ENCODE measurements at regions not wholly inside any gene's neighbourhood (a gene's known extent, or its start where the extent isn't known, plus 50 kb on each side); places are given as distances from the start of the nearest gene placed in this dataset.

DNA sequence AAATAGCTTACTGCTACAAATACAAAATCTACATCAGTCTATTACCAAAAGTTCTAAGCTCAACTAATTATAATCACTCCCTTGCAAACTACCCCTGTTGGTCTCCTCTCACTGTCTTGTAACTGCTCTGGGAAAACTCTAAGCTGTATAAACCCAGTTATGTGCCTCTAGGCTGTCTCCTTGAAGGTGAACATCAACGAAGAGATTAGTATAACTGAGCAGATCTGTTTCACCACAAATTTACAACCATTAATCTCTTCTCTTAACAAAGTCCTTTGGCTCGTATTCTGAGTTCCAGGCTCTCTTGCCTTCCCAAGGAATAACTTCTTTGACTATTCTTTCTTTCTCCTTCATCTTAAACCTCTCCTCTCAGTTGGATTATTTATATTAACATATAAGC lies 84.4 kb upstream of the PRMT6 start:
- TF ChIP-seq POLR2A (IDR thresholded peaks at IDR 0.05), result no peak
- Histone ChIP-seq H3K4me3 (no peak overlapping the region), H3K27ac (no peak overlapping the region), H3K27me3 (no peaks in the 10 kb centered on the region), H3K4me1 (no peaks in the 10 kb centered on the region), H3K9me3 (no peaks in the 10 kb centered on the region), H3K36me3 (no peaks in the 10 kb centered on the region)
- WGBS, 2 donors, result 72 to 81% methylated on average over 2 of the region's 2 CpGs
- DNase-seq (no peak), ATAC-seq (ENCODE audit: low FRiP score in 2 of 2) (no peak)

DNA sequence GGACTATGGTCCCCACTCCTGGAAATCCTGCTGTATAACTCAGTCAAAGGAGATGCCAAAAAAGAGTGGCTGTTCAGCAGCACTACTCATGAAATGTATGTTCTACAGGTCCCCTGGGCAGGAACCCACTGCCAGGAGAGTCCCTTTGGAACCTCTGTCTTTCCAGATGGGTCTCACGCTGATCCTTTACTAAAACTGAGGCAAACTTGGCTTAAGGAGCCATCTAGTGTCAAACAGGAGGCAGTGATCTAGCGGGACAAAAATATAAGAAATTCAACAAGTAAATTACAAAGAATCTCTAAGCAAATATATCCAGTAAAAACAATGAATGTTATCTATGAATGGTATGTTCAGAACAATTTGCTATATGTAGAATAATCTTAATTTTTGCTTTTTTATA lies 80.5 kb upstream of the PRMT6 start:
- no peak for DNase-seq
- Histone ChIP-seq H3K4me1 (peaks cover 0 to 4% (median 0%) of the 10 kb centered on the region in 4 donors), H3K27me3 (no peaks in the 10 kb centered on the region), H3K27ac (no peak overlapping the region), H3K4me3 (no peak overlapping the region), H3K9me3 (no peaks in the 10 kb centered on the region), H3K36me3 (no peaks in the 10 kb centered on the region)
- ATAC-seq (ENCODE audit: low FRiP score in 2 of 2), result no peak
- 74 to 90% methylated on average over 2 of the region's 2 CpGs for WGBS, 2 donors
- TF ChIP-seq EP300 (IDR thresholded peaks at IDR 0.05), result no peak
- TF ChIP-seq, protein P1, sequence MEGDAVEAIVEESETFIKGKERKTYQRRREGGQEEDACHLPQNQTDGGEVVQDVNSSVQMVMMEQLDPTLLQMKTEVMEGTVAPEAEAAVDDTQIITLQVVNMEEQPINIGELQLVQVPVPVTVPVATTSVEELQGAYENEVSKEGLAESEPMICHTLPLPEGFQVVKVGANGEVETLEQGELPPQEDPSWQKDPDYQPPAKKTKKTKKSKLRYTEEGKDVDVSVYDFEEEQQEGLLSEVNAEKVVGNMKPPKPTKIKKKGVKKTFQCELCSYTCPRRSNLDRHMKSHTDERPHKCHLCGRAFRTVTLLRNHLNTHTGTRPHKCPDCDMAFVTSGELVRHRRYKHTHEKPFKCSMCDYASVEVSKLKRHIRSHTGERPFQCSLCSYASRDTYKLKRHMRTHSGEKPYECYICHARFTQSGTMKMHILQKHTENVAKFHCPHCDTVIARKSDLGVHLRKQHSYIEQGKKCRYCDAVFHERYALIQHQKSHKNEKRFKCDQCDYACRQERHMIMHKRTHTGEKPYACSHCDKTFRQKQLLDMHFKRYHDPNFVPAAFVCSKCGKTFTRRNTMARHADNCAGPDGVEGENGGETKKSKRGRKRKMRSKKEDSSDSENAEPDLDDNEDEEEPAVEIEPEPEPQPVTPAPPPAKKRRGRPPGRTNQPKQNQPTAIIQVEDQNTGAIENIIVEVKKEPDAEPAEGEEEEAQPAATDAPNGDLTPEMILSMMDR (IDR thresholded peaks at IDR 0.05), result no peak
- TF ChIP-seq POLR2AphosphoS5 (IDR thresholded peaks at IDR 0.05), result no peak
- TF ChIP-seq POLR2A (IDR thresholded peaks at IDR 0.05), result no peak

DNA sequence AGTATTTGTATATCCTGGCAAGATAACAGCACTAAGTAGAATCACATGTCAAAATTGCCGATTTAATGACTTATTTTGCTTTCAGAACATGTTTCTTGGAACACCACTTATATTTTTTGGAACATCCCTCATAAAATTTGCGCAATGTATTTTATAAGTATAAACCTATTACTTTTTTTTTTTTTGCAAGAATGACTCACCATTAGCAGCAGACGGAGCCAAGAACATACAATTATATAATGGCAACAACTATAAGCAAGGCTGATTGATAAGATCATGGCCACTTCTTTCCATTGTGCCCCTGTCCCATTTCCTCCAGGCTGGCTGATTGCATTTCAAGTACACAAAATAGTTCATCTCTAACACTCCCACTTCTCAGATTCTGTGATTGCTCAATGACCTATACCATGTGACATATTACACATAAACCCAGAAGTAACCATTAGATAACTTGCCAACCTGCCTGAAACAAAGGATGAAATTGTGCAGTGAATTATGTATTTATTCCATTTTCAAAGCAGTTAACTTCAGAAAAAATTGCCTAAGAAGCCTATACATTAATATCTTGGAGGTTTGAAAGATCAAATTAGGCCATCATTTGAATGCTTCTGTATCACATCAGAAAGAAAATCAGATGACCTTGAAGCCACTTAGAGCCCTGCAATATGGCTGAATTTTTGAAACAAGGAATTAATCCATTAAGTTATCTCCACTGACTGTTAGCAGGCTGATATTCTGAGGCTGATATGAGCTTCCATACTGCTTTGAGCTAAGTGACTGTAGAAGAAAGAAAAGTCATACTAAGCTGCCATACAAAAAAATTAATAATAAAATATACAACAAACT lies 77.8 kb upstream of the PRMT6 start:
- DNase-seq (no peak), ATAC-seq (ENCODE audit: low FRiP score in 2 of 2) (peak in 1 of 2 donors; percentile 36)

DNA sequence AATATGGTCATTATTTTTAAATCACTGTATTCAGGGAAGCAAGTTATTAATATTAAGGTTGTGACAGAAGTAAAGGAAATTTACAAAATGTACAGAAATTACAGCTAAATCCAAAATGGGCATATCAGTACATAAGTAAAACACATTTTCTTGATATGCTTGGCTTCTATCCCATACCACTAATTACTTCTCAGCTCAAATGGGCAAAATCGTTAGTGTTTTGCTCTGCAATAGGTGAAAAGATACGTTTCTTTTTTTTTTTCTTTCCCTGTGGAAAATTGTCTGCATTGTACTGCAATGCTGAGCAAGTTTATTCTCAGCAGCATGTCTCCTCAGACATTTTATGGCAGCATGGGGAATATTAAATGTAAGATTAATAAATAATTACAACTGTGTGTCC lies 77.1 kb upstream of the PRMT6 start:
- DNase-seq (no peak), ATAC-seq (ENCODE audit: low FRiP score in 2 of 2) (no peak)
- Histone ChIP-seq H3K4me3 (no peak overlapping the region), H3K9me3 (no peaks in the 10 kb centered on the region), H3K27me3 (no peaks in the 10 kb centered on the region), H3K4me1 (peaks cover 0 to 4% (median 0%) of the 10 kb centered on the region in 4 donors), H3K36me3 (no peaks in the 10 kb centered on the region), H3K27ac (no peak overlapping the region)
- WGBS, 2 donors, result 65 to 68% methylated on average over 2 of the region's 2 CpGs
- TF ChIP-seq POLR2AphosphoS5 (IDR thresholded peaks at IDR 0.05), result no peak
- TF ChIP-seq POLR2A (IDR thresholded peaks at IDR 0.05), result no peak
- TF ChIP-seq EP300 (IDR thresholded peaks at IDR 0.05), result no peak
- TF ChIP-seq, protein P1 (IDR thresholded peaks at IDR 0.05), result no peak

More for the DNA sequence above, 77.8 kb upstream of the PRMT6 start:
- H3K36me3 ChIP-seq, result no peaks in the 10 kb centered on the region
- no peaks in the 10 kb centered on the region for H3K9me3 ChIP-seq
- peaks cover 0 to 4% (median 0%) of the 10 kb centered on the region in 4 donors for H3K4me1 ChIP-seq
- H3K27me3 ChIP-seq, result no peaks in the 10 kb centered on the region
- no peak overlapping the region for H3K4me3 ChIP-seq
- 48 to 56% methylated on average over 3 of the region's 3 CpGs for WGBS, 2 donors
- no peak overlapping the region for H3K27ac ChIP-seq
- TF ChIP-seq, protein P1 (IDR thresholded peaks at IDR 0.05), result no peak
- no peak for TF ChIP-seq POLR2A (IDR thresholded peaks at IDR 0.05)
- TF ChIP-seq EP300 (IDR thresholded peaks at IDR 0.05), result no peak
- no peak for TF ChIP-seq POLR2AphosphoS5 (IDR thresholded peaks at IDR 0.05)

DNA sequence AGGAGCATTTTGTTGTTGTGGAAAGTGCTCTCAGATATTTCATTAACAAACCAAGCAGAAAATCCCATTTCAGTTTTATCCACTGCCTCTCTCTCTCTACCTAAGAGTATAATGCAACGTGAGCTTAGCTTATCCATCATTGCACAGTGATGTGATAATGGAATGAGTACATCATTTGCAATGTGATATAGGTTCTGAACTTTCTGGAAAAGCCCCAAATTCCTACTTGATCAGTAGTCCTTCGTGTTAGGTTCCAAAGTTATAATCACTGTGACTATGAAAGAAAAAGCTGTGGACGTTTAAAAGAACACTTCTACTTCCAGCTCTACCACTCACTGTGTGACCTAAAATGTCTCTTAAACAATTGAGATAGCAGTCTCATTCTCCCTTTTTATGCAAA lies 76.4 kb upstream of the PRMT6 start:
- Histone ChIP-seq H3K4me1 (peaks cover 0 to 4% (median 0%) of the 10 kb centered on the region in 4 donors), H3K27ac (no peak overlapping the region), H3K36me3 (no peaks in the 10 kb centered on the region), H3K9me3 (no peaks in the 10 kb centered on the region), H3K4me3 (no peak overlapping the region), H3K27me3 (no peaks in the 10 kb centered on the region)
- DNase-seq (no peak), ATAC-seq (ENCODE audit: low FRiP score in 2 of 2) (no peak)
- no peak for TF ChIP-seq EP300 (IDR thresholded peaks at IDR 0.05)
- TF ChIP-seq POLR2AphosphoS5 (IDR thresholded peaks at IDR 0.05), result no peak
- TF ChIP-seq, protein P1 (IDR thresholded peaks at IDR 0.05), result no peak
- no peak for TF ChIP-seq POLR2A (IDR thresholded peaks at IDR 0.05)
- WGBS, 2 donors, result 59 to 76% methylated on average over 3 of the region's 3 CpGs
